ENCODE measurements at regions not wholly inside any gene's neighbourhood (a gene's known extent, or its start where the extent isn't known, plus 50 kb on each side); places are given as distances from the start of the nearest gene placed in this dataset.

DNA sequence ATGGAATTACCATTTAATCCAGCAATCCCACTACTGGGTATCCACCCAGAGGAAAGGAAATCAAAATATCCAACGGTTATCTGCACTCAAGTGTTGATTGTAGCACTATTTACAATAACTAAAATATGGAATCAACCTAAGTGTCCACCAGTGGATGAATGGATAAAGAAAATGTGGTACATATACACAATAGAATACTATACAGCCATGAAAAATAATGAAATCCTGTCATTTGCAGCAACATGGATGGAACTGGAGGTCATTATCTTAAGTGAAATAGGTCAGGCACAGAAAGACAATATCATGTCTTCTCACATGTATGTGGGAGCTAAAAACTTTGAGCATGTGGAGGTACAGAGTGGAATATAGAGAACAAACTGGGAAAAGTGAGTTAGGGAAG is 92.9 kb upstream of the ARHGEF7 start (continued):
- no peak for TF ChIP-seq PRDM15 (CRISPR knock-in tag; IDR thresholded peaks at IDR 0.05)
- TF ChIP-seq, protein P1, sequence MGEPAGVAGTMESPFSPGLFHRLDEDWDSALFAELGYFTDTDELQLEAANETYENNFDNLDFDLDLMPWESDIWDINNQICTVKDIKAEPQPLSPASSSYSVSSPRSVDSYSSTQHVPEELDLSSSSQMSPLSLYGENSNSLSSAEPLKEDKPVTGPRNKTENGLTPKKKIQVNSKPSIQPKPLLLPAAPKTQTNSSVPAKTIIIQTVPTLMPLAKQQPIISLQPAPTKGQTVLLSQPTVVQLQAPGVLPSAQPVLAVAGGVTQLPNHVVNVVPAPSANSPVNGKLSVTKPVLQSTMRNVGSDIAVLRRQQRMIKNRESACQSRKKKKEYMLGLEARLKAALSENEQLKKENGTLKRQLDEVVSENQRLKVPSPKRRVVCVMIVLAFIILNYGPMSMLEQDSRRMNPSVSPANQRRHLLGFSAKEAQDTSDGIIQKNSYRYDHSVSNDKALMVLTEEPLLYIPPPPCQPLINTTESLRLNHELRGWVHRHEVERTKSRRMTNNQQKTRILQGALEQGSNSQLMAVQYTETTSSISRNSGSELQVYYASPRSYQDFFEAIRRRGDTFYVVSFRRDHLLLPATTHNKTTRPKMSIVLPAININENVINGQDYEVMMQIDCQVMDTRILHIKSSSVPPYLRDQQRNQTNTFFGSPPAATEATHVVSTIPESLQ (CRISPR knock-in tag; IDR thresholded peaks at IDR 0.05) = no peak
- no peak for TF ChIP-seq CREB1 (CRISPR knock-in tag; IDR thresholded peaks at IDR 0.05)
- TF ChIP-seq NR1H2 (CRISPR knock-in tag; IDR thresholded peaks at IDR 0.05) = no peak

- TF ChIP-seq CTCF (IDR thresholded peaks at IDR 0.05) (no peak), NFE2L1 (CRISPR knock-in tag; IDR thresholded peaks at IDR 0.05) (no peak), ZNF423 (CRISPR knock-in tag; IDR thresholded peaks at IDR 0.05) (no peak), SP1 (CRISPR knock-in tag; conservative IDR thresholded peaks at IDR 0.05) (no peak), SMAD4 (CRISPR knock-in tag; IDR thresholded peaks at IDR 0.05) (no peak), EMX1 (CRISPR knock-in tag; IDR thresholded peaks at IDR 0.05) (no peak), JUN (CRISPR knock-in tag; IDR thresholded peaks at IDR 0.05) (no peak)
- TF ChIP-seq, protein P2, sequence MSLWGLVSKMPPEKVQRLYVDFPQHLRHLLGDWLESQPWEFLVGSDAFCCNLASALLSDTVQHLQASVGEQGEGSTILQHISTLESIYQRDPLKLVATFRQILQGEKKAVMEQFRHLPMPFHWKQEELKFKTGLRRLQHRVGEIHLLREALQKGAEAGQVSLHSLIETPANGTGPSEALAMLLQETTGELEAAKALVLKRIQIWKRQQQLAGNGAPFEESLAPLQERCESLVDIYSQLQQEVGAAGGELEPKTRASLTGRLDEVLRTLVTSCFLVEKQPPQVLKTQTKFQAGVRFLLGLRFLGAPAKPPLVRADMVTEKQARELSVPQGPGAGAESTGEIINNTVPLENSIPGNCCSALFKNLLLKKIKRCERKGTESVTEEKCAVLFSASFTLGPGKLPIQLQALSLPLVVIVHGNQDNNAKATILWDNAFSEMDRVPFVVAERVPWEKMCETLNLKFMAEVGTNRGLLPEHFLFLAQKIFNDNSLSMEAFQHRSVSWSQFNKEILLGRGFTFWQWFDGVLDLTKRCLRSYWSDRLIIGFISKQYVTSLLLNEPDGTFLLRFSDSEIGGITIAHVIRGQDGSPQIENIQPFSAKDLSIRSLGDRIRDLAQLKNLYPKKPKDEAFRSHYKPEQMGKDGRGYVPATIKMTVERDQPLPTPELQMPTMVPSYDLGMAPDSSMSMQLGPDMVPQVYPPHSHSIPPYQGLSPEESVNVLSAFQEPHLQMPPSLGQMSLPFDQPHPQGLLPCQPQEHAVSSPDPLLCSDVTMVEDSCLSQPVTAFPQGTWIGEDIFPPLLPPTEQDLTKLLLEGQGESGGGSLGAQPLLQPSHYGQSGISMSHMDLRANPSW (CRISPR knock-in tag; conservative IDR thresholded peaks at IDR 0.05; ENCODE audit: low read depth) = no peak
- TF ChIP-seq, protein P3, sequence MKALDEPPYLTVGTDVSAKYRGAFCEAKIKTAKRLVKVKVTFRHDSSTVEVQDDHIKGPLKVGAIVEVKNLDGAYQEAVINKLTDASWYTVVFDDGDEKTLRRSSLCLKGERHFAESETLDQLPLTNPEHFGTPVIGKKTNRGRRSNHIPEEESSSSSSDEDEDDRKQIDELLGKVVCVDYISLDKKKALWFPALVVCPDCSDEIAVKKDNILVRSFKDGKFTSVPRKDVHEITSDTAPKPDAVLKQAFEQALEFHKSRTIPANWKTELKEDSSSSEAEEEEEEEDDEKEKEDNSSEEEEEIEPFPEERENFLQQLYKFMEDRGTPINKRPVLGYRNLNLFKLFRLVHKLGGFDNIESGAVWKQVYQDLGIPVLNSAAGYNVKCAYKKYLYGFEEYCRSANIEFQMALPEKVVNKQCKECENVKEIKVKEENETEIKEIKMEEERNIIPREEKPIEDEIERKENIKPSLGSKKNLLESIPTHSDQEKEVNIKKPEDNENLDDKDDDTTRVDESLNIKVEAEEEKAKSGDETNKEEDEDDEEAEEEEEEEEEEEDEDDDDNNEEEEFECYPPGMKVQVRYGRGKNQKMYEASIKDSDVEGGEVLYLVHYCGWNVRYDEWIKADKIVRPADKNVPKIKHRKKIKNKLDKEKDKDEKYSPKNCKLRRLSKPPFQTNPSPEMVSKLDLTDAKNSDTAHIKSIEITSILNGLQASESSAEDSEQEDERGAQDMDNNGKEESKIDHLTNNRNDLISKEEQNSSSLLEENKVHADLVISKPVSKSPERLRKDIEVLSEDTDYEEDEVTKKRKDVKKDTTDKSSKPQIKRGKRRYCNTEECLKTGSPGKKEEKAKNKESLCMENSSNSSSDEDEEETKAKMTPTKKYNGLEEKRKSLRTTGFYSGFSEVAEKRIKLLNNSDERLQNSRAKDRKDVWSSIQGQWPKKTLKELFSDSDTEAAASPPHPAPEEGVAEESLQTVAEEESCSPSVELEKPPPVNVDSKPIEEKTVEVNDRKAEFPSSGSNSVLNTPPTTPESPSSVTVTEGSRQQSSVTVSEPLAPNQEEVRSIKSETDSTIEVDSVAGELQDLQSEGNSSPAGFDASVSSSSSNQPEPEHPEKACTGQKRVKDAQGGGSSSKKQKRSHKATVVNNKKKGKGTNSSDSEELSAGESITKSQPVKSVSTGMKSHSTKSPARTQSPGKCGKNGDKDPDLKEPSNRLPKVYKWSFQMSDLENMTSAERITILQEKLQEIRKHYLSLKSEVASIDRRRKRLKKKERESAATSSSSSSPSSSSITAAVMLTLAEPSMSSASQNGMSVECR (CRISPR knock-in tag; IDR thresholded peaks at IDR 0.05; ENCODE audit: borderline replicate concordance) = no peak
- Mint-ChIP-seq H3K9me3 (peaks cover 25% of the 10 kb centered on the region), H3K4me3 (no peak overlapping the region), H3K27me3 (ENCODE audit: low read depth) (peaks cover 3% of the 10 kb centered on the region; the same call in 1 of the 2 replicates), H3K4me1 (no peaks in the 10 kb centered on the region), H3K36me3 (peaks cover 14% of the 10 kb centered on the region), H3K27ac (no peak overlapping the region)
- ChIA-PET CTCF (no interaction called here), POLR2A (no interaction called here)
- DNase-seq (ENCODE audit: low spot score) (no peak), ATAC-seq (no peak)
These were observed 93.8 kb upstream of the ARHGEF7 start for GRCh38 chr13:111021270-111021669.
